NB4 (cell line): ENCODE measurements at regions not wholly inside any gene's neighbourhood (a gene's known extent, or its start where the extent isn't known, plus 50 kb on each side); places are given as distances from the start of the nearest gene placed in this dataset.

Experiments
- CTCF ChIP-seq: IDR thresholded peaks from one replicate; pipeline ENCODE4 v1.5.1; 2012; ENCODE audit warnings: low read depth, low read length
- MAX ChIP-seq: IDR thresholded peaks from 2 replicates; pipeline ENCODE4 v1.6.1; 2011; ENCODE audit warnings: low read depth, low read length
- POLR2A ChIP-seq: IDR thresholded peaks from 2 replicates; pipeline ENCODE4 v1.6.1; 2011; ENCODE audit warnings: mild to moderate bottlenecking; ENCODE audit not compliant: insufficient read length; ENCODE audit errors: extremely low read depth

GRCh38 chr10:120262857-120263547, 194.0 kb upstream of the PLPP4 start:
- TF ChIP-seq CTCF (no peak), POLR2A (no peak), MAX (no peak)
